ENCODE measurements at regions not wholly inside any gene's neighbourhood (a gene's known extent, or its start where the extent isn't known, plus 50 kb on each side); places are given as distances from the start of the nearest gene placed in this dataset.

GRCh38 chr4:4935974-4936373 lies 76.5 kb downstream of the MSX1 start:
- H3K9me3 ChIP-seq (ENCODE audit: control insufficient read depth, low read length), result no peaks in the 10 kb centered on the region
- H3K27me3 Mint-ChIP-seq (ENCODE audit: insufficient read depth), result peaks cover 15% of the 10 kb centered on the region
- no peaks in the 10 kb centered on the region for H3K27me3 ChIP-seq (ENCODE audit: control insufficient read depth, insufficient read depth, low read length, poor library complexity, severe bottlenecking)
- no peaks in the 10 kb centered on the region for H3K4me1 Mint-ChIP-seq
- H3K4me1 ChIP-seq (ENCODE audit: control insufficient read depth, insufficient read depth, low read length), result no peaks in the 10 kb centered on the region
- no peaks in the 10 kb centered on the region for H3K9me3 Mint-ChIP-seq
- H3K36me3 ChIP-seq (ENCODE audit: control insufficient read depth, insufficient read depth, low read length), result no peaks in the 10 kb centered on the region
- DNase-seq, result no peak
- 70 to 79% methylated on average over 3 to 8 of the region's 8 CpGs for WGBS, 2 experiments (ENCODE audit: insufficient coverage in 1 of 2, insufficient read length in 1 of 2)
- TF ChIP-seq CTCF (conservative IDR thresholded peaks at IDR 0.05), result no peak
- H3K4me3 ChIP-seq (ENCODE audit: low read length), result no peak overlapping the region
- H3K4me3 Mint-ChIP-seq, result no peak overlapping the region
- no peak overlapping the region for H3K27ac ChIP-seq (ENCODE audit: low read depth, low read length)
- H3K27ac Mint-ChIP-seq, result no peak overlapping the region
- H3K9ac ChIP-seq (ENCODE audit: extremely low read depth, low read length, poor library complexity, severe bottlenecking), result no peak overlapping the region
- no peaks in the 10 kb centered on the region for H3K36me3 Mint-ChIP-seq (ENCODE audit: low read depth)

GRCh38 chr4:4937926-4938325 lies 78.5 kb downstream of the MSX1 start:
- Mint-ChIP-seq H3K4me3 (no peak overlapping the region), H3K27ac (no peak overlapping the region), H3K9me3 (no peaks in the 10 kb centered on the region), H3K27me3 (ENCODE audit: insufficient read depth) (peaks cover 10% of the 10 kb centered on the region), H3K4me1 (no peaks in the 10 kb centered on the region), H3K36me3 (ENCODE audit: low read depth) (no peaks in the 10 kb centered on the region)
- Histone ChIP-seq H3K9me3 (ENCODE audit: control insufficient read depth, low read length) (no peaks in the 10 kb centered on the region), H3K27me3 (ENCODE audit: control insufficient read depth, insufficient read depth, low read length, poor library complexity, severe bottlenecking) (no peaks in the 10 kb centered on the region), H3K27ac (ENCODE audit: low read depth, low read length) (no peak overlapping the region), H3K36me3 (ENCODE audit: control insufficient read depth, insufficient read depth, low read length) (no peaks in the 10 kb centered on the region), H3K9ac (ENCODE audit: extremely low read depth, low read length, poor library complexity, severe bottlenecking) (no peak overlapping the region), H3K4me3 (ENCODE audit: low read length) (no peak overlapping the region), H3K4me1 (ENCODE audit: control insufficient read depth, insufficient read depth, low read length) (no peaks in the 10 kb centered on the region)
- TF ChIP-seq CTCF (conservative IDR thresholded peaks at IDR 0.05), result no peak
- 86 to 87% methylated on average over 4 to 6 of the region's 6 CpGs for WGBS, 2 experiments (ENCODE audit: insufficient coverage in 1 of 2, insufficient read length in 1 of 2)
- DNase-seq, result peak; percentile 16

GRCh38 chr4:4941751-4942150 lies 77.5 kb downstream of the CYTL1 start:
- Histone ChIP-seq H3K4me1 (ENCODE audit: control insufficient read depth, insufficient read depth, low read length) (no peaks in the 10 kb centered on the region), H3K4me3 (ENCODE audit: low read length) (no peak overlapping the region), H3K9me3 (ENCODE audit: control insufficient read depth, low read length) (no peaks in the 10 kb centered on the region), H3K36me3 (ENCODE audit: control insufficient read depth, insufficient read depth, low read length) (no peaks in the 10 kb centered on the region), H3K9ac (ENCODE audit: extremely low read depth, low read length, poor library complexity, severe bottlenecking) (no peak overlapping the region), H3K27me3 (ENCODE audit: control insufficient read depth, insufficient read depth, low read length, poor library complexity, severe bottlenecking) (no peaks in the 10 kb centered on the region), H3K27ac (ENCODE audit: low read depth, low read length) (no peak overlapping the region)
- Mint-ChIP-seq H3K36me3 (ENCODE audit: low read depth) (no peaks in the 10 kb centered on the region), H3K27me3 (ENCODE audit: insufficient read depth) (peaks cover 11% of the 10 kb centered on the region), H3K4me3 (no peak overlapping the region), H3K9me3 (peaks cover 7% of the 10 kb centered on the region), H3K4me1 (no peaks in the 10 kb centered on the region), H3K27ac (no peak overlapping the region)
- 76% methylated on average over 1 of the region's 1 CpG; no CpG with 5 or more reads in 1 of the 2 experiments for WGBS, 2 experiments (ENCODE audit: insufficient coverage in 1 of 2, insufficient read length in 1 of 2)
- TF ChIP-seq CTCF (conservative IDR thresholded peaks at IDR 0.05), result no peak
- DNase-seq, result peak; percentile 38
